ENCODE measurements at regions not wholly inside any gene's neighbourhood (a gene's known extent, or its start where the extent isn't known, plus 50 kb on each side); places are given as distances from the start of the nearest gene placed in this dataset.

GRCh38 chr9:89805571-89806292 is 200.9 kb downstream of the GADD45G start:
- TF ChIP-seq CTCF (IDR thresholded peaks at IDR 0.05) (no peak), POLR2AphosphoS5 (IDR thresholded peaks at IDR 0.05) (no peak), EP300 (IDR thresholded peaks at IDR 0.05) (no peak), POLR2A (IDR thresholded peaks at IDR 0.05) (no peak)
- H3K9me3 ChIP-seq: no peaks in the 10 kb centered on the region
- no peak overlapping the region for H3K27ac ChIP-seq
- DNase-seq (no peak), ATAC-seq (ENCODE audit: low FRiP score in 2 of 2) (no peak)
- peaks cover 0 to 15% (median 7%) of the 10 kb centered on the region in 4 donors for H3K4me1 ChIP-seq
- 92 to 94% methylated on average over 10 of the region's 10 CpGs for WGBS, 2 donors
- no peak overlapping the region for H3K4me3 ChIP-seq
- no peaks in the 10 kb centered on the region for H3K27me3 ChIP-seq
- H3K36me3 ChIP-seq: no peaks in the 10 kb centered on the region

DNA sequence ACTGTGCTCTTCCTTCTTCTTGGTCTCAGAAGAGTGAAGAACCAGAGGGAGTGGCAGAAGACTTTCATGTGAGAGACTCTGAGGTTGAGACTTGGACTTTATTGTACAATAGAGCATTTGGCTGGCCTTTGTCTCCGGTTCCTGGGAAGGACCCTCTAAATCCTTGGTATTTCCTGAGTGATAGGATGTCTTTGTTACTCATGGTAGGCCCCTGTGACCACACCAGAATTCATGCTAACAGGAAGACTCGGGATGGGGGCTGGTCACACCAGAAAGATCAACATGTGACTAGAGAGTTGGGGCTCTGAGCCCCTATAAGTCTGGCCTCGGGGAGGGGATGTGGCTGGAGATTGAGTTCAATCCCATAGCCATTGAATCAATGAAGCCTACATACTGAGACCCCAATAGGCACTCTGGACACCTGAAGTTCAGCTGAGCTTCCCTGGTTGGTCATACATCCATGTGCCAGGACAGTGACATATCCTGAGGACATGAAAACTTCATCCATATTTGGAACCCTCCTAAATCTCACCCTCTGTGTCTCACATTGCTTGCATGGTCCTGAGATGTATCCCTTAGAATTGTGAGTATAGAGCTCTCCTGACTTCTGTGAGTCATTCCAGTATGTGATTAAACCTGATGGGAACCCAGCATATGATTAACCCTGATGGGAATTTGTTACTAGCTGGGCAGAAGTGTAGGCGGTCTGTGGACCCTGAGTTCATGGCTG is 201.7 kb downstream of the GADD45G start:
- no peaks in the 10 kb centered on the region for H3K27me3 ChIP-seq
- H3K36me3 ChIP-seq: no peaks in the 10 kb centered on the region
- peaks cover 0 to 15% (median 5%) of the 10 kb centered on the region in 4 donors for H3K4me1 ChIP-seq
- no peak for DNase-seq
- no peak for ATAC-seq (ENCODE audit: low FRiP score in 2 of 2)
- no peak for TF ChIP-seq POLR2A (IDR thresholded peaks at IDR 0.05)
- no peak for TF ChIP-seq EP300 (IDR thresholded peaks at IDR 0.05)
- no peak for TF ChIP-seq POLR2AphosphoS5 (IDR thresholded peaks at IDR 0.05)
- no peak for TF ChIP-seq CTCF (IDR thresholded peaks at IDR 0.05)
- WGBS, 2 donors: 80 to 87% methylated on average over 3 to 4 of the region's 4 CpGs
- no peaks in the 10 kb centered on the region for H3K9me3 ChIP-seq
- no peak overlapping the region for H3K27ac ChIP-seq
- H3K4me3 ChIP-seq: no peak overlapping the region

- WGBS, 2 donors: 93 to 95% methylated on average over 3 to 5 of the region's 5 CpGs
- H3K9me3 ChIP-seq: no peaks in the 10 kb centered on the region
- TF ChIP-seq POLR2A (IDR thresholded peaks at IDR 0.05) (no peak), EP300 (IDR thresholded peaks at IDR 0.05) (no peak), CTCF (IDR thresholded peaks at IDR 0.05) (no peak), POLR2AphosphoS5 (IDR thresholded peaks at IDR 0.05) (no peak)
- H3K36me3 ChIP-seq: no peaks in the 10 kb centered on the region
- no peak overlapping the region for H3K27ac ChIP-seq
- ATAC-seq (ENCODE audit: low FRiP score in 2 of 2) (no peak), DNase-seq (no peak)
- no peaks in the 10 kb centered on the region for H3K27me3 ChIP-seq
- H3K4me1 ChIP-seq: peaks cover 0 to 12% (median 5%) of the 10 kb centered on the region in 4 donors
- no peak overlapping the region for H3K4me3 ChIP-seq
Measured at GRCh38 chr9:89807101-89807395, 202.2 kb downstream of the GADD45G start.

GRCh38 chr9:89807682-89808075 is 202.9 kb downstream of the GADD45G start:
- TF ChIP-seq POLR2A (IDR thresholded peaks at IDR 0.05) (no peak), EP300 (IDR thresholded peaks at IDR 0.05) (no peak), CTCF (IDR thresholded peaks at IDR 0.05) (no peak), POLR2AphosphoS5 (IDR thresholded peaks at IDR 0.05) (no peak)
- ATAC-seq (ENCODE audit: low FRiP score in 2 of 2): no peak
- DNase-seq: no peak
- H3K36me3 ChIP-seq: no peaks in the 10 kb centered on the region
- no peak overlapping the region for H3K4me3 ChIP-seq
- no peak overlapping the region for H3K27ac ChIP-seq
- WGBS, 2 donors: 71 to 74% methylated on average over 2 of the region's 2 CpGs
- H3K27me3 ChIP-seq: no peaks in the 10 kb centered on the region
- no peaks in the 10 kb centered on the region for H3K9me3 ChIP-seq
- H3K4me1 ChIP-seq: peaks cover 0 to 12% (median 4%) of the 10 kb centered on the region in 4 donors

All from upper lobe of left lung (tissue), 6 donors.